SU-DHL-6 (cell line): ENCODE measurements at regions not wholly inside any gene's neighbourhood (a gene's known extent, or its start where the extent isn't known, plus 50 kb on each side); places are given as distances from the start of the nearest gene placed in this dataset.

Experiments used
- H2AFZ ChIP-seq: fragments of 200-600 bp; sonication (generic); 2 replicates; pipeline ENCODE4 v1.6.1; 2014; ENCODE audit warnings: low read depth, mild to moderate bottlenecking, moderate library complexity, mixed read lengths, antibody characterized with exemption, low read length; ENCODE audit not compliant: severe bottlenecking
- H3F3A ChIP-seq: fragments of 200-600 bp; shearing (Covaris generic); 2 replicates; pipeline ENCODE4 v1.6.0; 2016; ENCODE audit warnings: antibody characterized with exemption, mild to moderate bottlenecking; ENCODE audit not compliant: insufficient read depth
- H3K27ac ChIP-seq: fragments of 200-600 bp; sonication (generic); 2 replicates; pipeline ENCODE4 v1.5.1; 2016; ENCODE audit warnings: low read depth, mild to moderate bottlenecking, low read length, moderate library complexity, mixed read lengths
- H3K27me3 ChIP-seq: fragments of 200-600 bp; sonication (generic), shearing (Covaris generic); 2 replicates; pipeline ENCODE4 v1.6.0; 2014; ENCODE audit warnings: mild to moderate bottlenecking, low read length
- H3K36me3 ChIP-seq: fragments of 200-600 bp; sonication (generic); 2 replicates; pipeline ENCODE4 v1.6.1; 2014; ENCODE audit warnings: mild to moderate bottlenecking, low read length, mixed read lengths
- H3K4me2 ChIP-seq: fragments of 300-600, 200-600 bp; shearing (Covaris generic), sonication (generic); 2 replicates; pipeline ENCODE4 v1.6.0; 2014; ENCODE audit warnings: low read length, low read depth, mild to moderate bottlenecking; ENCODE audit not compliant: poor library complexity, severe bottlenecking
- H3K4me3 ChIP-seq: fragments of 200-600 bp; sonication (generic); 2 replicates; pipeline ENCODE4 v1.5.1; 2014; ENCODE audit warnings: antibody characterized with exemption, low read length, mild to moderate bottlenecking, mixed read lengths; ENCODE audit not compliant: insufficient read depth, poor library complexity, severe bottlenecking
- H3K79me2 ChIP-seq: fragments of 200-600 bp; sonication (generic); 2 replicates; pipeline ENCODE4 v1.6.1; 2014; ENCODE audit warnings: mild to moderate bottlenecking, low read length, moderate library complexity; ENCODE audit not compliant: insufficient read depth
- H3K9ac ChIP-seq: fragments of 200-600 bp; sonication (generic); 2 replicates; pipeline ENCODE4 v1.7.0; 2014; ENCODE audit warnings: mild to moderate bottlenecking, low read length
- H3K9me2 ChIP-seq: fragments of 200-600 bp; sonication (generic); replicated peaks from 2 replicates; pipeline ENCODE4 v1.6.1; 2014; ENCODE audit warnings: low read length; ENCODE audit not compliant: insufficient read depth
- H3K9me3 ChIP-seq: fragments of 200-600 bp; sonication (generic); 2 replicates; pipeline ENCODE4 v1.6.1; 2014; ENCODE audit warnings: low read length, mixed read lengths; ENCODE audit not compliant: insufficient read depth
- H4K20me1 ChIP-seq: fragments of 200-600 bp; sonication (generic); 2 replicates; pipeline ENCODE4 v1.6.1; 2014; ENCODE audit warnings: low read depth, mild to moderate bottlenecking, antibody characterized with exemption, low read length, moderate library complexity, mixed read lengths
- EZH2phosphoT487 ChIP-seq: fragments of 200-600 bp; sonication (generic), shearing (Covaris generic); conservative IDR thresholded peaks from 2 replicates; pipeline ENCODE4 v1.6.1; 2018; ENCODE audit warnings: mild to moderate bottlenecking, antibody characterized with exemption, low read length, moderate library complexity, mixed read lengths
- TF ChIP-seq, protein P1 (sequence below): fragments of 200-600 bp; sonication (generic); IDR thresholded peaks from one replicate; pipeline ENCODE4 v1.5.1; 2017; ENCODE audit warnings: antibody characterized with exemption, mild to moderate bottlenecking, low read length, moderate library complexity; ENCODE audit not compliant: insufficient read depth, poor library complexity, severe bottlenecking

DNA sequence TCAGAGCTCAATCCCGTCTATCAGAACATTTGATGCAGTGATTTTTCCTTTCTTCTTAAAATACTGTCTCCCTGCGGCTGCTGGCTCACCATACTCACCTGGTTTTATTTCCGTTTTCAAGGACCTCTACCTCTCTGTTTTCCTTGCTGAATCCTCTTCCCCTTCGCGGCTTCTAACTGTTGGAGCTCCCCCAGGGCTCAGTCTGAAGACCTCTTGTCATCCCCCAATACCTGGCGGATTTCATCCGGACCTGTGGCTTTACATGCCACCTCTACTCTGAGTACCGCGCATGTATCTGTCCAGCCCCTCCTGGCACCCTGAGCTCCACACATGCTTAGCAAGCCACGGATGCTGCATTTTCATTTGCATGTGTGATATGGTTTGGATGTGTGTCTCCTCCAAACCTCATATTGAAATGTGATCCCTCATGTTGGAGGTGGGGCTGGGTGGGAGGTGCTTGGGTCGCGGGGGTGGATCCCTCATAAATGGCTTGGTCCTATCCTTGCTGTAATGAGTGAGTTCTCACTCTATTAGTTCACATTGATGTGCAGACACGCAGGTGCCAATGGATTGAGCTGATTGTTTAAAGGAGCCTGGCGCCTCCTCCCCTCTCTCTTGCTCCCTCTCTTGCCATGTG, 106.2 kb upstream of the LSM14A start:
- H2AFZ ChIP-seq: no peak overlapping the region
- H3F3A ChIP-seq: no peaks in the 10 kb centered on the region
- no peaks in the 10 kb centered on the region for H3K9me3 ChIP-seq
- H3K9me2 ChIP-seq: no peaks in the 10 kb centered on the region
- no peak overlapping the region for H3K27ac ChIP-seq
- H3K4me3 ChIP-seq: no peak overlapping the region
- H4K20me1 ChIP-seq: no peaks in the 10 kb centered on the region
- H3K27me3 ChIP-seq: no peaks in the 10 kb centered on the region
- no peaks in the 10 kb centered on the region for H3K79me2 ChIP-seq
- no peak overlapping the region for H3K9ac ChIP-seq
- H3K4me2 ChIP-seq: no peak overlapping the region
- H3K36me3 ChIP-seq: no peaks in the 10 kb centered on the region
- TF ChIP-seq, protein P1, sequence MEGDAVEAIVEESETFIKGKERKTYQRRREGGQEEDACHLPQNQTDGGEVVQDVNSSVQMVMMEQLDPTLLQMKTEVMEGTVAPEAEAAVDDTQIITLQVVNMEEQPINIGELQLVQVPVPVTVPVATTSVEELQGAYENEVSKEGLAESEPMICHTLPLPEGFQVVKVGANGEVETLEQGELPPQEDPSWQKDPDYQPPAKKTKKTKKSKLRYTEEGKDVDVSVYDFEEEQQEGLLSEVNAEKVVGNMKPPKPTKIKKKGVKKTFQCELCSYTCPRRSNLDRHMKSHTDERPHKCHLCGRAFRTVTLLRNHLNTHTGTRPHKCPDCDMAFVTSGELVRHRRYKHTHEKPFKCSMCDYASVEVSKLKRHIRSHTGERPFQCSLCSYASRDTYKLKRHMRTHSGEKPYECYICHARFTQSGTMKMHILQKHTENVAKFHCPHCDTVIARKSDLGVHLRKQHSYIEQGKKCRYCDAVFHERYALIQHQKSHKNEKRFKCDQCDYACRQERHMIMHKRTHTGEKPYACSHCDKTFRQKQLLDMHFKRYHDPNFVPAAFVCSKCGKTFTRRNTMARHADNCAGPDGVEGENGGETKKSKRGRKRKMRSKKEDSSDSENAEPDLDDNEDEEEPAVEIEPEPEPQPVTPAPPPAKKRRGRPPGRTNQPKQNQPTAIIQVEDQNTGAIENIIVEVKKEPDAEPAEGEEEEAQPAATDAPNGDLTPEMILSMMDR: no peak
- TF ChIP-seq EZH2phosphoT487: no peak

DNA sequence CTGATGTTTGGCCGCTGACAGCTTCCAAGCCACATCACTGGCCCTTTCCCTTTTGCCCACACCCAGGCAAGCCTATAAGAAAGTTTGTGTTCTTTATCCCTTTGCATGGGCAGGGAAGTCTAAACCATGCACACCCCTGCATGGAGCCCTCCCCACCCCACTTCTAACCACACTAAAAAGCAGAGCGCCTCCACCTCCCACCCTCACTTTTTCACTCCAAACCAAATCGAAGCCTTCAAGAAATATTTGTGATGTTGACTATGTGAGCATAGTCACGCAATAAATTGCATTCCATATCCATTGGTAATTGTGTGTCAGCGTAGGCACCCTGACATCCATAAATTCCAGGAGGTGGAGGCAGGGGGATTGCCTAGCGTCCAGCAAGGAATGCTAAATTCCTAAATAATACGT, 104.4 kb upstream of the LSM14A start:
- H2AFZ ChIP-seq: no peak overlapping the region
- no peak overlapping the region for H3K9ac ChIP-seq
- H3K4me2 ChIP-seq: no peak overlapping the region
- H4K20me1 ChIP-seq: no peaks in the 10 kb centered on the region
- no peak overlapping the region for H3K4me3 ChIP-seq
- no peaks in the 10 kb centered on the region for H3F3A ChIP-seq
- no peak overlapping the region for H3K27ac ChIP-seq
- no peaks in the 10 kb centered on the region for H3K27me3 ChIP-seq
- no peaks in the 10 kb centered on the region for H3K9me3 ChIP-seq
- H3K36me3 ChIP-seq: no peaks in the 10 kb centered on the region
- no peaks in the 10 kb centered on the region for H3K9me2 ChIP-seq
- no peaks in the 10 kb centered on the region for H3K79me2 ChIP-seq
- TF ChIP-seq EZH2phosphoT487: no peak
- TF ChIP-seq, protein P1: no peak

DNA sequence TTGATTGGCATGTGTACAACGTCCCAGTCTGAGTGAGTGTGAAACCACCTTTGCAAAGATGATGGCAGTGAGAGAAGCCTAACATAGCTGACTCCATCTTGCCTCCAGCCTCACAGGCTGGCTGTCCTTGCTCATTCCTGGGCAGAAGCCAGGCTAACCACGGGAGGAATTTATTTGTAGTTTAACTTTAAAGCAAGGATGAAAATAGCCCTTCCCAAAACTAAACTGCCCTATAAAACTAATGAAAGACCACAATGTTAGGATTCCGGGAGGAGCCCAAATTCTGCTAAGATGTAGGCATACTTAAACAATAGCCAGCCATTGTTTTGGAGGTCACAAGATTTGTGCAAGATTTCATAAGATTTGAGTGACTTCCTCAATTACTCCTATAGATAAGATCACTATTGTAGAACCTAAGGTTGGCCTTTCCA, 96.6 kb upstream of the LSM14A start:
- Histone ChIP-seq H3F3A (no peaks in the 10 kb centered on the region), H3K9me3 (no peaks in the 10 kb centered on the region), H3K36me3 (no peaks in the 10 kb centered on the region), H3K4me3 (no peak overlapping the region), H3K4me2 (no peak overlapping the region), H4K20me1 (no peaks in the 10 kb centered on the region), H3K9me2 (no peaks in the 10 kb centered on the region), H2AFZ (no peak overlapping the region), H3K79me2 (no peaks in the 10 kb centered on the region), H3K27ac (no peak overlapping the region), H3K27me3 (no peaks in the 10 kb centered on the region), H3K9ac (no peak overlapping the region)
- no peak for TF ChIP-seq EZH2phosphoT487
- TF ChIP-seq, protein P1: no peak
